CD4-positive, alpha-beta T cell (primary cell): ENCODE measurements at regions not wholly inside any gene's neighbourhood (a gene's known extent, or its start where the extent isn't known, plus 50 kb on each side); places are given as distances from the start of the nearest gene placed in this dataset.

Experiments used
- ATAC-seq: fragments of 200-7000 bp; cut with Tn5 transposase; one replicate; pipeline ENCODE4 v1.10.0; 2022; ENCODE audit warnings: mild to moderate bottlenecking; ENCODE audit not compliant: poor library complexity
- CTCF ChIA-PET: fragments of 350-600 bp; sonication (Branson Sonifier 250); formaldehyde crosslinking; loops from one replicate; lab custom pipeline; 2021; ENCODE audit warnings: antibody characterized with exemption, inconsistent platforms; lab: Charles Lee
- POLR2A ChIA-PET: fragments of 350-600 bp; sonication (Branson Sonifier 250); formaldehyde crosslinking; loops from one replicate; lab custom pipeline; 2021; ENCODE audit warnings: antibody characterized with exemption, inconsistent platforms; lab: Charles Lee
- DNase-seq, 14 experiments: peaks; one replicate each; pipeline ENCODE4 v3.0.0-alpha.2; 2013 to 2020; ENCODE audit warnings: mixed read lengths in 2 of 14
- H3K27ac ChIP-seq, 2 donors: one replicate each; pipeline versions ENCODE4 v1.5.1 to v1.7.0; 2013; ENCODE audit warnings: low read length in 2 of 2, low read depth in 1 of 2, mild to moderate bottlenecking in 1 of 2
- H3K27me3 ChIP-seq, 2 experiments: 1 replicate in 1 of 2; 2 replicates in 1 of 2; pipeline versions ENCODE4 v1.6.1 to v1.7.0; 2013; ENCODE audit warnings: low read length in 2 of 2, control low read depth in 1 of 2, mild to moderate bottlenecking in 1 of 2, moderate library complexity in 1 of 2; ENCODE audit not compliant: insufficient read depth in 2 of 2, control insufficient read depth in 1 of 2
- H3K36me3 ChIP-seq: one replicate; pipeline ENCODE4 v1.6.1; 2013; ENCODE audit warnings: low read length, control low read depth; ENCODE audit not compliant: insufficient read depth
- H3K4me1 ChIP-seq: one replicate; pipeline ENCODE4 v1.6.1; 2013; ENCODE audit warnings: low read length, control low read depth; ENCODE audit not compliant: insufficient read depth
- H3K4me3 ChIP-seq: one replicate; pipeline ENCODE4 v1.5.1; 2013; ENCODE audit warnings: mild to moderate bottlenecking, low read length, moderate library complexity
- H3K9me3 ChIP-seq, 2 experiments: 1 replicate in 1 of 2; 2 replicates in 1 of 2; pipeline versions ENCODE4 v1.6.1 to v1.7.0; 2013; ENCODE audit warnings: low read length in 2 of 2, mild to moderate bottlenecking in 2 of 2, control low read depth in 1 of 2, moderate library complexity in 1 of 2; ENCODE audit not compliant: control insufficient read depth in 1 of 2, insufficient read depth in 1 of 2
- H3K27ac Mint-ChIP-seq: one replicate; pipeline ENCODE4 v1.8.0; 2020; ENCODE audit warnings: mixed read lengths
- H3K27me3 Mint-ChIP-seq: one replicate; pipeline ENCODE4 v1.8.0; 2021; ENCODE audit warnings: mixed read lengths
- H3K36me3 Mint-ChIP-seq: one replicate; pipeline ENCODE4 v1.8.0; 2021; ENCODE audit warnings: low read depth, mixed read lengths
- H3K4me1 Mint-ChIP-seq: one replicate; pipeline ENCODE4 v1.8.0; 2021; ENCODE audit warnings: low read depth, mixed read lengths
- H3K4me3 Mint-ChIP-seq: one replicate; pipeline ENCODE4 v1.8.0; 2020; ENCODE audit warnings: mild to moderate bottlenecking, mixed read lengths
- H3K9me3 Mint-ChIP-seq: one replicate; pipeline ENCODE4 v1.8.0; 2020; ENCODE audit warnings: mixed read lengths
- intact Hi-C, 2 experiments: fragments of 100-400 bp; cut with DNase I in 1 of 2; cut with micrococcal nuclease in 1 of 2; formaldehyde crosslinking; loops; one replicate each; pipeline versions ENCODE4 v1.15.1 to v1.9.0; 2023 to 2025; cut with DNase I, micrococcal nuclease
- TF ChIP-seq, protein P1 (sequence below): fragments of 200-600 bp; IDR thresholded peaks from one replicate; pipeline ENCODE4 v1.8.0; 2022; ENCODE audit warnings: antibody characterized with exemption, mild to moderate bottlenecking

DNA sequence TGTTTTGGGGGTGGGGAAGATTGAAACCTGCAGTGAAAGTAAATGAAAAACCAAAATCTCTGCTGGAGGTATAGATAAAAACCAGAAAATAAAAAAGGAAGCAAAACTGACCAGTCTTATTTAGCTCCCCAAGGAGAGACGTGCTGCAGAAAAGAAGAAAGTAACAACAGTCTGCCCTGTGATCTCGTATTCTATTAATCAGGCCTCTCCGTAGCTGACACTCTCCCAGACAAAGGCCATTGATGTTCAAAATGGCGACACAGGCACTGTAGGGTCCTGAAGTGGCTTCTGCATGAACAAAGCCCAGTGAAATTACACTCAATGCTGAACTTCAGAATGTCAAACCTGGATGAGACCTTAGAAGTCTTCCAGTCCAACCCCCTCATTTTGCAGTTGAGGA is 106.6 kb downstream of the NXPE2 start:
- H3K4me1 Mint-ChIP-seq: no peaks in the 10 kb centered on the region
- no peaks in the 10 kb centered on the region for H3K9me3 Mint-ChIP-seq
- ChIA-PET POLR2A (no interaction called here), CTCF (no interaction called here)
- Histone ChIP-seq H3K27me3 (peaks cover 5 to 7% of the 10 kb centered on the region in 2 experiments), H3K4me1 (no peaks in the 10 kb centered on the region), H3K9me3 (peaks cover 0 to 6% of the 10 kb centered on the region in 2 experiments), H3K4me3 (no peak overlapping the region), H3K27ac (no peak overlapping the region), H3K36me3 (no peaks in the 10 kb centered on the region)
- no peak overlapping the region for H3K4me3 Mint-ChIP-seq
- H3K36me3 Mint-ChIP-seq: no peaks in the 10 kb centered on the region
- H3K27me3 Mint-ChIP-seq: peaks cover 3% of the 10 kb centered on the region
- intact Hi-C loops: no loop called here
- TF ChIP-seq, protein P1, sequence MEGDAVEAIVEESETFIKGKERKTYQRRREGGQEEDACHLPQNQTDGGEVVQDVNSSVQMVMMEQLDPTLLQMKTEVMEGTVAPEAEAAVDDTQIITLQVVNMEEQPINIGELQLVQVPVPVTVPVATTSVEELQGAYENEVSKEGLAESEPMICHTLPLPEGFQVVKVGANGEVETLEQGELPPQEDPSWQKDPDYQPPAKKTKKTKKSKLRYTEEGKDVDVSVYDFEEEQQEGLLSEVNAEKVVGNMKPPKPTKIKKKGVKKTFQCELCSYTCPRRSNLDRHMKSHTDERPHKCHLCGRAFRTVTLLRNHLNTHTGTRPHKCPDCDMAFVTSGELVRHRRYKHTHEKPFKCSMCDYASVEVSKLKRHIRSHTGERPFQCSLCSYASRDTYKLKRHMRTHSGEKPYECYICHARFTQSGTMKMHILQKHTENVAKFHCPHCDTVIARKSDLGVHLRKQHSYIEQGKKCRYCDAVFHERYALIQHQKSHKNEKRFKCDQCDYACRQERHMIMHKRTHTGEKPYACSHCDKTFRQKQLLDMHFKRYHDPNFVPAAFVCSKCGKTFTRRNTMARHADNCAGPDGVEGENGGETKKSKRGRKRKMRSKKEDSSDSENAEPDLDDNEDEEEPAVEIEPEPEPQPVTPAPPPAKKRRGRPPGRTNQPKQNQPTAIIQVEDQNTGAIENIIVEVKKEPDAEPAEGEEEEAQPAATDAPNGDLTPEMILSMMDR: no peak
- DNase-seq: no peak
- no peak for ATAC-seq
- no peak overlapping the region for H3K27ac Mint-ChIP-seq

DNA sequence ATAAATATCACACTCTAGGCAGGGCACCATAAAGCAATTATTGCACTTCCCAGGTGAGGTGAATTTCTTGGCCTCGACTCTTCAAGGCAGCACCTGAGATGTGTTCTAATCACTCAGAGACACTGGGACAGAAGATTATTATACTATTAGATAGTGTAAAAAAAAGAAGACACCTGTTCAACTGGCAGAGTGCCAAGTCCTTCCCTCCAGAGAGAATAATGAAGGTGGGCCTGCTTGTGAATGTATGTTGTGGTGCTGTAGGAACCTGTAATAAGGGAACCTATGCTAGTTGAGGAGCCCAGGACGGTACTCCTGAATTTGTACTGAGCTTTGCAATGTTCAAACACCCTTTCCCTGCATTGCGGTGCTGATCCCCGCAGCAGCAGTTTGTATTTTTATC is 107.5 kb downstream of the NXPE2 start:
- Mint-ChIP-seq H3K36me3 (no peaks in the 10 kb centered on the region), H3K4me1 (no peaks in the 10 kb centered on the region), H3K27me3 (peaks cover 7% of the 10 kb centered on the region), H3K27ac (no peak overlapping the region), H3K4me3 (no peak overlapping the region), H3K9me3 (no peaks in the 10 kb centered on the region)
- no peak for DNase-seq
- no peak for ATAC-seq
- H3K27ac ChIP-seq: no peak overlapping the region
- TF ChIP-seq, protein P1: no peak
- H3K27me3 ChIP-seq: peaks cover 5 to 7% of the 10 kb centered on the region in 2 experiments
- CTCF ChIA-PET: no interaction called here
- POLR2A ChIA-PET: no interaction called here
- no peaks in the 10 kb centered on the region for H3K36me3 ChIP-seq
- intact Hi-C loops: no loop called here
- H3K9me3 ChIP-seq: peaks cover 0 to 6% of the 10 kb centered on the region in 2 experiments
- no peak overlapping the region for H3K4me3 ChIP-seq
- H3K4me1 ChIP-seq: no peaks in the 10 kb centered on the region

DNA sequence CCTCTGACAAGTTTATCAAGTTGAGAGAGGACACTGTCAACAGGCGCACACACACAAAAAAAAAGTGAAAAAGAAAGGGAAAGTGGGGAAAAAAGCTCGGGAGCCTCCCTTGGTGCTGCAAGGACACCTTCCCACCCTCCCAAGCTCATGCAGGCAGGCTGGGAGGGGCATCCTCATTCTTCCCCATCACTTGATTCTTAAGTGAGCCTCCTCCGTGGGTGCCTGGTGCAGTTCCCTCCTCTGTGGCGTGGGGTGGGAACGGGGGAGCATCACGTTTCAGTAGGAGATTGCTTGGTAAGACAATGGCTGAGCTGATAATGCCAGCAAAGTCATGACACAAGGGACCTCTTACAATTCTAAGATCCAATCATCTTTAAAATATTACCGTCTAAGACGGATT is 108.8 kb downstream of the NXPE2 start:
- Mint-ChIP-seq H3K27me3 (peaks cover 7% of the 10 kb centered on the region), H3K27ac (no peak overlapping the region), H3K4me1 (no peaks in the 10 kb centered on the region), H3K4me3 (no peak overlapping the region), H3K36me3 (no peaks in the 10 kb centered on the region), H3K9me3 (no peaks in the 10 kb centered on the region)
- no peak for ATAC-seq
- intact Hi-C loops: no loop called here
- Histone ChIP-seq H3K4me3 (no peak overlapping the region), H3K27me3 (peaks cover 5 to 7% of the 10 kb centered on the region in 2 experiments), H3K27ac (no peak overlapping the region), H3K9me3 (peaks cover 0 to 6% of the 10 kb centered on the region in 2 experiments), H3K36me3 (no peaks in the 10 kb centered on the region), H3K4me1 (no peaks in the 10 kb centered on the region)
- TF ChIP-seq, protein P1: no peak
- DNase-seq: no peak
- ChIA-PET POLR2A (no interaction called here), CTCF (no interaction called here)
